BLaER1 treated with 17β-estradiol and CSF1 and Interleukin-3, amounts not matched to agents 10 nM and 100 nM (cell line): ENCODE measurements at regions not wholly inside any gene's neighbourhood (a gene's known extent, or its start where the extent isn't known, plus 50 kb on each side); places are given as distances from the start of the nearest gene placed in this dataset.

Experiments
- H3K27ac ChIP-seq, 11 experiments: shearing (Covaris generic); formaldehyde crosslinking; 2 replicates each; pipeline ENCODE4 v1.8.1; 2022
- H3K27me3 ChIP-seq, 11 experiments: shearing (Covaris generic); formaldehyde crosslinking; 2 replicates each; pipeline ENCODE4 v1.8.1; 2022
- H3K36me3 ChIP-seq, 11 experiments: shearing (Covaris generic); formaldehyde crosslinking; 2 replicates each; pipeline ENCODE4 v1.8.1; 2022
- H3K4me1 ChIP-seq, 10 experiments: shearing (Covaris generic); formaldehyde crosslinking; 2 replicates each; pipeline ENCODE4 v1.8.1; 2022
- H3K4me2 ChIP-seq, 11 experiments: shearing (Covaris generic); formaldehyde crosslinking; 2 replicates each; pipeline ENCODE4 v1.8.1; 2022
- H3K4me3 ChIP-seq, 10 experiments: shearing (Covaris generic); formaldehyde crosslinking; 2 replicates each; pipeline ENCODE4 v1.8.1; 2022
- H3K9ac ChIP-seq, 11 experiments: shearing (Covaris generic); formaldehyde crosslinking; 2 replicates each; pipeline ENCODE4 v1.8.1; 2022
- H3K9me3 ChIP-seq, 11 experiments: shearing (Covaris generic); formaldehyde crosslinking; replicated peaks in 1 of 11; 2 replicates each; pipeline ENCODE4 v1.8.1; 2022
- H4K20me1 ChIP-seq, 11 experiments: shearing (Covaris generic); formaldehyde crosslinking; 2 replicates each; pipeline ENCODE4 v1.8.1; 2022
- Cebpa-rat ChIP-seq, 11 experiments: shearing (Covaris generic); IDR thresholded peaks; 2 replicates each; pipeline ENCODE4 v1.8.1; 2022

- Histone ChIP-seq H4K20me1 (no peaks in the 10 kb centered on the region), H3K4me3 (no peak overlapping the region), H3K4me1 (peaks cover 0 to 15% (median 0%) of the 10 kb centered on the region in 10 experiments; a peak in 7 of 20 replicates), H3K4me2 (no peak overlapping the region), H3K9me3 (peaks cover 0 to 7% (median 0%) of the 10 kb centered on the region in 11 experiments; a peak in 2 of 22 replicates), H3K27me3 (no peaks in the 10 kb centered on the region), H3K27ac (no peak overlapping the region), H3K9ac (no peak overlapping the region), H3K36me3 (no peaks in the 10 kb centered on the region)
- TF ChIP-seq Cebpa-rat (IDR thresholded peaks at IDR 0.05): no peak
Observed at GRCh38 chr19:30791088-30791487, 418.9 kb downstream of the ZNF536 start.

- peak overlapping the region in 2 of 11 experiments; percentile 24 to 47; a peak in 3 of 22 replicates for H3K27ac ChIP-seq
- no peak overlapping the region for H3K4me3 ChIP-seq
- peaks cover 0 to 7% (median 0%) of the 10 kb centered on the region in 11 experiments; a peak in 2 of 22 replicates for H3K9me3 ChIP-seq
- H4K20me1 ChIP-seq: no peaks in the 10 kb centered on the region
- H3K9ac ChIP-seq: no peak overlapping the region
- H3K4me1 ChIP-seq: peaks cover 0 to 15% (median 0%) of the 10 kb centered on the region in 10 experiments; a peak in 7 of 20 replicates
- H3K4me2 ChIP-seq: peak overlapping the region in 5 of 11 experiments; percentile 15 to 56 (median 53); a peak in 9 of 22 replicates
- H3K36me3 ChIP-seq: no peaks in the 10 kb centered on the region
- no peak for TF ChIP-seq Cebpa-rat (IDR thresholded peaks at IDR 0.05)
- H3K27me3 ChIP-seq: no peaks in the 10 kb centered on the region
Observed at GRCh38 chr19:30790056-30790680, 418.0 kb downstream of the ZNF536 start.

DNA sequence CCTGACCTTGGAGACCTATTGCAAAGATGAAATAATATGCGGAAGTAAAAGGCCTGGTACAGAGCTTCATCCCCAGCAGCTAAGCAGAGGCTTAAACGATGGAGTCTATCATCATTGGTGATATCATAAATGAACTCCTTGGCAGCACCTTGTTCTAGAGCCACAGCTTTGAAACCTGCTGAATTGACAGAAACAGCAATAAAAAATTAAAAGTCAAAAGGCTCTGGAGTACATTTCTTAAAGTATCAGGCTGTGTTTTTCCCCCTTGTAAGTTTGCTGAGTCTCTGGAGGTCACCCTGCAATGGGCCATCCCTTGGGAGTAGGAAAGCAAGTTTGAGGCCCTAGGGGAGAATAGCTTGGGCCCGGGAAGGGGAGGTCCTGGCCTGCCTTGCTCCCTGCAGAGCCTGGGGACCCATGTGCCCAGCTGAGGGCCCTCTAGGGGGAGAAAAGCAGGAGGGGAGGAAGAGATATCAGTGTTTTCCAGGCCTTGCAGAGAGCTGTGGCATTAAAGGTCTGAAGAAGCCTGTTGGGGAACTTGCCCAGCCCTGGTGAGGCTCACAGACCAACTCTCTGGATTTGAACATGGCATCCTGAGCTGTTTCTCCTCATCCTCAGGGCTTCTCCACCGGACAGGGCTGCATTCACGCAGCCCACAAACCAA is 416.1 kb downstream of the ZNF536 start:
- H3K36me3 ChIP-seq: no peaks in the 10 kb centered on the region
- no peak overlapping the region for H3K4me2 ChIP-seq
- H3K4me3 ChIP-seq: no peak overlapping the region
- H3K9ac ChIP-seq: no peak overlapping the region
- H3K27ac ChIP-seq: no peak overlapping the region
- H3K4me1 ChIP-seq: peaks cover 0 to 15% (median 0%) of the 10 kb centered on the region in 10 experiments; a peak in 7 of 20 replicates
- peaks cover 0 to 7% (median 0%) of the 10 kb centered on the region in 11 experiments; a peak in 2 of 22 replicates for H3K9me3 ChIP-seq
- TF ChIP-seq Cebpa-rat (IDR thresholded peaks at IDR 0.05): no peak
- no peaks in the 10 kb centered on the region for H3K27me3 ChIP-seq
- no peaks in the 10 kb centered on the region for H4K20me1 ChIP-seq

- Histone ChIP-seq H3K4me2 (no peak overlapping the region), H3K4me1 (peaks cover 0 to 24% (median under 1%) of the 10 kb centered on the region in 10 experiments; a peak in 9 of 20 replicates), H3K4me3 (no peak overlapping the region), H3K27ac (no peak overlapping the region), H3K36me3 (no peaks in the 10 kb centered on the region), H3K27me3 (no peaks in the 10 kb centered on the region), H3K9ac (no peak overlapping the region), H3K9me3 (peaks cover 0 to 7% (median 0%) of the 10 kb centered on the region in 11 experiments; a peak in 2 of 22 replicates), H4K20me1 (no peaks in the 10 kb centered on the region)
- no peak for TF ChIP-seq Cebpa-rat (IDR thresholded peaks at IDR 0.05)
Observed at GRCh38 chr19:30785458-30786137, 413.4 kb downstream of the ZNF536 start.

- Histone ChIP-seq H3K9ac (no peak overlapping the region), H3K9me3 (peaks cover 0 to 7% (median 0%) of the 10 kb centered on the region in 11 experiments; a peak in 2 of 22 replicates)
- TF ChIP-seq Cebpa-rat (IDR thresholded peaks at IDR 0.05): no peak
Observed at GRCh38 chr19:30784850-30785457, 412.8 kb downstream of the ZNF536 start.

GRCh38 chr19:30783936-30784335 is 411.8 kb downstream of the ZNF536 start:
- no peaks in the 10 kb centered on the region for H4K20me1 ChIP-seq
- no peaks in the 10 kb centered on the region for H3K9me3 ChIP-seq
- H3K36me3 ChIP-seq: no peaks in the 10 kb centered on the region
- peaks cover 0 to 18% (median 7%) of the 10 kb centered on the region in 10 experiments; a peak in 12 of 20 replicates for H3K4me1 ChIP-seq
- no peak overlapping the region for H3K27ac ChIP-seq
- H3K4me3 ChIP-seq: no peak overlapping the region
- H3K4me2 ChIP-seq: no peak overlapping the region
- no peak for TF ChIP-seq Cebpa-rat (IDR thresholded peaks at IDR 0.05)
- no peaks in the 10 kb centered on the region for H3K27me3 ChIP-seq
- no peak overlapping the region for H3K9ac ChIP-seq

More at GRCh38 chr19:30784850-30785457, 412.8 kb downstream of the ZNF536 start:
- Histone ChIP-seq H3K27ac (no peak overlapping the region), H3K4me3 (no peak overlapping the region), H3K4me2 (no peak overlapping the region), H3K27me3 (no peaks in the 10 kb centered on the region), H4K20me1 (no peaks in the 10 kb centered on the region), H3K36me3 (no peaks in the 10 kb centered on the region), H3K4me1 (peaks cover 0 to 24% (median 7%) of the 10 kb centered on the region in 10 experiments; a peak in 14 of 20 replicates)

DNA sequence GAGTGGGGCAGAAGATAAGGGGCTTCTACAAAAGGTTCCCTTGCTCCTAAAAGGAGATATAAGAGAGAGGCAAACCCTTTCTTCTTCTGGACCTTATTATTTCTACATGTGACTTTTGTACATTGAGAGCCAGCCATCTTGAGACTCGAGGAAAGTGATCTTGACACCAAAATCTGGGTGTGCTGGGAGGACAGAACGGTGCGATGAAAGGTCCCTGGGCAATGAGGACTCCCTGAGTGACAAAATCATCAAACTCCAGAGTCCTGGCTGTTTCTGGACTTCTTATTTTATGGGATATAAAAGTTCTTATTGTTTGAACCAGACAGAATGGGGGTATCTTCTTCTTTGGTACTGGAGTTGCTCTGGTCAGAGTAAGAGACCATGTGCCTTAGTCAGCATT is 411.0 kb downstream of the ZNF536 start:
- Histone ChIP-seq H3K9ac (no peak overlapping the region), H4K20me1 (no peaks in the 10 kb centered on the region), H3K9me3 (no peaks in the 10 kb centered on the region), H3K4me1 (peaks cover 0 to 18% (median 7%) of the 10 kb centered on the region in 10 experiments; a peak in 12 of 20 replicates), H3K4me2 (no peak overlapping the region), H3K27ac (no peak overlapping the region), H3K36me3 (no peaks in the 10 kb centered on the region), H3K27me3 (no peaks in the 10 kb centered on the region), H3K4me3 (no peak overlapping the region)
- TF ChIP-seq Cebpa-rat (IDR thresholded peaks at IDR 0.05): no peak

GRCh38 chr19:30781519-30781918 is 409.3 kb downstream of the ZNF536 start:
- H3K4me3 ChIP-seq: no peak overlapping the region
- H3K27ac ChIP-seq: no peak overlapping the region
- no peaks in the 10 kb centered on the region for H3K27me3 ChIP-seq
- TF ChIP-seq Cebpa-rat (IDR thresholded peaks at IDR 0.05): no peak
- H3K9ac ChIP-seq: no peak overlapping the region
- peaks cover 0 to 18% (median 7%) of the 10 kb centered on the region in 10 experiments; a peak in 11 of 20 replicates for H3K4me1 ChIP-seq
- H4K20me1 ChIP-seq: no peaks in the 10 kb centered on the region
- no peaks in the 10 kb centered on the region for H3K9me3 ChIP-seq
- H3K36me3 ChIP-seq: no peaks in the 10 kb centered on the region
- H3K4me2 ChIP-seq: peak overlapping the region in 2 of 11 experiments; percentile 12 to 37; a peak in 2 of 22 replicates
